ENCODE measurements at regions not wholly inside any gene's neighbourhood (a gene's known extent, or its start where the extent isn't known, plus 50 kb on each side); places are given as distances from the start of the nearest gene placed in this dataset.

GRCh38 chr13:88701551-88701950 lies 1030.4 kb downstream of the SLITRK5 start:
- Mint-ChIP-seq H3K27me3 (ENCODE audit: unreplicated experiment) (no peaks in the 10 kb centered on the region), H3K27ac (ENCODE audit: unreplicated experiment) (no peak overlapping the region), H3K36me3 (ENCODE audit: low read depth, unreplicated experiment) (no peaks in the 10 kb centered on the region), H3K4me1 (ENCODE audit: unreplicated experiment) (peaks cover 7% of the 10 kb centered on the region), H3K9me3 (ENCODE audit: unreplicated experiment) (no peaks in the 10 kb centered on the region), H3K4me3 (ENCODE audit: unreplicated experiment) (no peak overlapping the region)
- no peak for TF ChIP-seq CTCF (IDR thresholded peaks at IDR 0.05; ENCODE audit: unreplicated experiment)
- DNase-seq (ENCODE audit: low spot score), result no peak

- no peak for DNase-seq (ENCODE audit: low spot score)
- Mint-ChIP-seq H3K4me3 (ENCODE audit: unreplicated experiment) (no peak overlapping the region), H3K9me3 (ENCODE audit: unreplicated experiment) (no peaks in the 10 kb centered on the region), H3K4me1 (ENCODE audit: unreplicated experiment) (peaks cover 9% of the 10 kb centered on the region), H3K36me3 (ENCODE audit: low read depth, unreplicated experiment) (no peaks in the 10 kb centered on the region), H3K27ac (ENCODE audit: unreplicated experiment) (no peak overlapping the region), H3K27me3 (ENCODE audit: unreplicated experiment) (no peaks in the 10 kb centered on the region)
- TF ChIP-seq CTCF (IDR thresholded peaks at IDR 0.05; ENCODE audit: unreplicated experiment), result no peak
These were observed 1033.6 kb downstream of the SLITRK5 start for GRCh38 chr13:88704600-88705275.

GRCh38 chr13:88707646-88708045 lies 1036.5 kb downstream of the SLITRK5 start:
- Mint-ChIP-seq H3K27me3 (ENCODE audit: unreplicated experiment) (no peaks in the 10 kb centered on the region), H3K4me1 (ENCODE audit: unreplicated experiment) (peaks cover 9% of the 10 kb centered on the region), H3K27ac (ENCODE audit: unreplicated experiment) (no peak overlapping the region), H3K9me3 (ENCODE audit: unreplicated experiment) (no peaks in the 10 kb centered on the region), H3K36me3 (ENCODE audit: low read depth, unreplicated experiment) (no peaks in the 10 kb centered on the region), H3K4me3 (ENCODE audit: unreplicated experiment) (no peak overlapping the region)
- no peak for DNase-seq (ENCODE audit: low spot score)
- TF ChIP-seq CTCF (IDR thresholded peaks at IDR 0.05; ENCODE audit: unreplicated experiment), result no peak

- Mint-ChIP-seq H3K9me3 (ENCODE audit: unreplicated experiment) (no peaks in the 10 kb centered on the region), H3K27ac (ENCODE audit: unreplicated experiment) (no peak overlapping the region), H3K36me3 (ENCODE audit: low read depth, unreplicated experiment) (peaks cover 4% of the 10 kb centered on the region), H3K4me3 (ENCODE audit: unreplicated experiment) (no peak overlapping the region), H3K4me1 (ENCODE audit: unreplicated experiment) (peaks cover 7% of the 10 kb centered on the region), H3K27me3 (ENCODE audit: unreplicated experiment) (no peaks in the 10 kb centered on the region)
- TF ChIP-seq CTCF (IDR thresholded peaks at IDR 0.05; ENCODE audit: unreplicated experiment), result no peak
- DNase-seq (ENCODE audit: low spot score), result no peak
These were observed 1046.8 kb downstream of the SLITRK5 start for GRCh38 chr13:88717946-88718345.

GRCh38 chr13:88718781-88719180 lies 1047.6 kb downstream of the SLITRK5 start:
- peaks cover 3% of the 10 kb centered on the region for H3K4me1 Mint-ChIP-seq (ENCODE audit: unreplicated experiment)
- peaks cover 4% of the 10 kb centered on the region for H3K36me3 Mint-ChIP-seq (ENCODE audit: low read depth, unreplicated experiment)
- H3K4me3 Mint-ChIP-seq (ENCODE audit: unreplicated experiment), result no peak overlapping the region
- H3K27me3 Mint-ChIP-seq (ENCODE audit: unreplicated experiment), result no peaks in the 10 kb centered on the region
- no peaks in the 10 kb centered on the region for H3K9me3 Mint-ChIP-seq (ENCODE audit: unreplicated experiment)
- H3K27ac Mint-ChIP-seq (ENCODE audit: unreplicated experiment), result no peak overlapping the region
- TF ChIP-seq CTCF (IDR thresholded peaks at IDR 0.05; ENCODE audit: unreplicated experiment), result no peak
- DNase-seq (ENCODE audit: low spot score), result no peak
